HepG2 (cell line): ENCODE measurements at regions not wholly inside any gene's neighbourhood (a gene's known extent, or its start where the extent isn't known, plus 50 kb on each side); places are given as distances from the start of the nearest gene placed in this dataset.
"Not testable (repeated sequence)": the region's sequence is repeated elsewhere in the genome, so short reads cannot be mapped to it uniquely, and the experiment has no call there.

ENCODE experiments used
- ATAC-seq: fragments of 200-7000 bp; cut with Tn5 transposase; 3 replicates; pipeline ENCODE4 v1.9.1; 2020; ENCODE audit warnings: mild to moderate bottlenecking, moderate library complexity
- BruUV-seq: library from RNA; stranded (reverse); fragments of 400-500 nt; replicated peaks from 2 replicates; lab custom pipeline; 2021; lab: Mats Ljungman, UMichigan
- CTCF ChIA-PET: fragments of 300-600 bp; formaldehyde crosslinking; extraction: SDS; loops from one replicate; lab custom pipeline; 2021; ENCODE audit warnings: low total read pairs, inconsistent platforms, low intra/inter-chr PET ratio; lab: Yijun Ruan, JAX
- POLR2A ChIA-PET: fragments of 350-600 bp; sonication (Branson Sonifier 250); formaldehyde crosslinking; loops from one replicate; lab custom pipeline; 2020; ENCODE audit warnings: antibody characterized with exemption, inconsistent platforms; lab: Yijun Ruan, JAX
- DNase-seq: peaks from one replicate; pipeline ENCODE4 v3.0.0-alpha.2; 2015; ENCODE audit warnings: low spot score
- FAIRE-seq: peaks from 3 replicates; lab custom pipeline; 2011; peaks lifted over from hg19 to GRCh38; lab: Jason Lieb, UNC
- H2AFZ ChIP-seq: one replicate; pipeline ENCODE4 v1.6.1; 2011; ENCODE audit warnings: low read length, inconsistent platforms
- H3K27ac ChIP-seq: fragments of 300-600 bp; 3 replicates; pipeline ENCODE4 v1.8.0; 2011; ENCODE audit warnings: mixed run types, mild to moderate bottlenecking, mixed read lengths, low read length, inconsistent platforms; ENCODE audit not compliant: insufficient read depth; ENCODE audit errors: extremely low read length
- H3K27me3 ChIP-seq, 2 experiments: fragments of 200-600 bp in 1 of 2; 2 replicates in 1 of 2; 3 replicates in 1 of 2; pipeline versions ENCODE4 v1.6.0 to v1.8.0; 2011; ENCODE audit warnings: low read length in 2 of 2, mild to moderate bottlenecking in 2 of 2, moderate library complexity in 2 of 2, inconsistent platforms in 1 of 2; ENCODE audit not compliant: insufficient read depth in 2 of 2, control insufficient read depth in 1 of 2
- H3K36me3 ChIP-seq, 2 experiments: fragments of 200-600 bp in 1 of 2; replicated peaks in 1 of 2; 2 replicates in 1 of 2; 3 replicates in 1 of 2; pipeline versions ENCODE4 v1.5.1 to v1.8.0; 2011; ENCODE audit warnings: low read length in 2 of 2, inconsistent platforms in 1 of 2; ENCODE audit not compliant: insufficient read depth in 2 of 2, control insufficient read depth in 1 of 2
- H3K4me1 ChIP-seq: 2 replicates; pipeline ENCODE4 v1.5.1; 2012; ENCODE audit warnings: low read length, inconsistent platforms; ENCODE audit not compliant: insufficient read depth
- H3K4me2 ChIP-seq: 2 replicates; pipeline ENCODE4 v1.6.0; 2011; ENCODE audit warnings: low read depth, low read length, inconsistent platforms
- H3K4me3 ChIP-seq, 3 experiments: fragments of 200-600 bp in 1 of 3; sonication (generic), shearing (Covaris generic) in 1 of 3; replicated peaks in 1 of 3; 2 replicates each; pipeline ENCODE4 v1.5.1; 2011 to 2016; ENCODE audit warnings: low read length in 3 of 3, inconsistent platforms in 2 of 3, low read depth in 2 of 3, mild to moderate bottlenecking in 2 of 3, control low read depth in 1 of 3, mixed read lengths in 1 of 3; ENCODE audit not compliant: insufficient read depth in 1 of 3
- H3K79me2 ChIP-seq: one replicate; pipeline ENCODE4 v1.6.1; 2011; ENCODE audit warnings: low read length, inconsistent platforms; ENCODE audit not compliant: insufficient read depth
- H3K9ac ChIP-seq: 2 replicates; pipeline ENCODE4 v1.6.0; 2011; ENCODE audit warnings: mild to moderate bottlenecking, low read depth, low read length, inconsistent platforms; ENCODE audit not compliant: insufficient read depth
- H3K9me3 ChIP-seq: 2 replicates; pipeline ENCODE4 v1.5.1; 2012; ENCODE audit warnings: mild to moderate bottlenecking, low read length
- H4K20me1 ChIP-seq: 2 replicates; pipeline ENCODE4 v1.6.0; 2011; ENCODE audit warnings: inconsistent platforms, mild to moderate bottlenecking, low read length, moderate library complexity; ENCODE audit not compliant: insufficient read depth
- WGBS: methylation state at CpG from one replicate; pipeline ENCODE4 v1.1.6; 2017; ENCODE audit warnings: low lambda C conversion rate; 5-methylcytosine and 5-hydroxymethylcytosine counted together
- in situ Hi-C: cut with HindIII; loops from 2 replicates; pipeline ENCODE4 v1.10.0; 2017; ENCODE audit warnings: low pct_unique_long_range_greater_than_20kb; ENCODE audit not compliant: extremely low pct_ligation_motif_present
- intact Hi-C: fragments of 100-400 bp; cut with micrococcal nuclease; formaldehyde crosslinking; loops from one replicate; pipeline ENCODE4 v1.10.0; 2022; ENCODE audit not compliant: unreplicated experiment

GRCh38 chr1:83410746-83411413 is 588.1 kb downstream of the TTLL7 start:
- H2AFZ ChIP-seq, H3K27me3 ChIP-seq, H3K9me3 ChIP-seq, in situ Hi-C loops, H3K36me3 ChIP-seq, DNase-seq, CTCF ChIA-PET, H4K20me1 ChIP-seq, FAIRE-seq, POLR2A ChIA-PET, ATAC-seq, H3K9ac ChIP-seq, H3K4me2 ChIP-seq, intact Hi-C loops, H3K4me3 ChIP-seq, H3K79me2 ChIP-seq, H3K4me1 ChIP-seq, H3K27ac ChIP-seq, BruUV-seq: not testable (repeated sequence)
- 10% methylated on average over 5 of the region's 6 CpGs for WGBS

GRCh38 chr1:83406693-83407371 is 592.1 kb downstream of the TTLL7 start:
- H3K9me3 ChIP-seq, FAIRE-seq, H2AFZ ChIP-seq, ATAC-seq, CTCF ChIA-PET, in situ Hi-C loops, H3K27me3 ChIP-seq, H3K4me2 ChIP-seq, intact Hi-C loops, DNase-seq, H3K79me2 ChIP-seq, POLR2A ChIA-PET, H3K36me3 ChIP-seq, H3K9ac ChIP-seq, H3K4me3 ChIP-seq, H3K27ac ChIP-seq, H3K4me1 ChIP-seq, BruUV-seq, H4K20me1 ChIP-seq: not testable (repeated sequence)
- WGBS: 7% methylated on average over 3 of the region's 7 CpGs

DNA sequence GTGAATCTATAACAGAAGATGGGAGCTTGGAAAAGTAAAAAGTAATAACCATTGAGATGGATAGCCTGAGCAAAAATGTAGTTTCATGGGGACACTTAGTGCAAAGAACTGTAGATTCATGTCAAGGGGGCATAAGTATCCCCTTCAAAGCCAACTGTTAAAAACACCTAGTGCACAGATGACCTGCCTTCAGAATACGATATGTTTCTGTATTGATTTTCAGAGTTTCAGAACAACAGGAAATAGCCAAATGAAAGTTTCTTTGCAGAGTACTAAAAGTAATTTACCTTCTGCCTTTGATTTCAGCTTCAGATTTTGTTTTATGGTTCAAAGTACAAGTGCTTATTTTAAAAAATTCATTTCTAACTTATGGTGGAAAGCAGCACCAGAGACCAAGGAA is 593.1 kb downstream of the TTLL7 start:
- H3K27me3 ChIP-seq, in situ Hi-C loops, H3K9me3 ChIP-seq, H4K20me1 ChIP-seq, ATAC-seq, H3K79me2 ChIP-seq, H3K4me3 ChIP-seq, DNase-seq, BruUV-seq, H3K4me1 ChIP-seq, H3K36me3 ChIP-seq, intact Hi-C loops, H3K9ac ChIP-seq, POLR2A ChIA-PET, H3K27ac ChIP-seq, H3K4me2 ChIP-seq, H2AFZ ChIP-seq, FAIRE-seq, CTCF ChIA-PET: not testable (repeated sequence)
- WGBS: no CpG with 5 or more reads among the region's 1 CpG

DNA sequence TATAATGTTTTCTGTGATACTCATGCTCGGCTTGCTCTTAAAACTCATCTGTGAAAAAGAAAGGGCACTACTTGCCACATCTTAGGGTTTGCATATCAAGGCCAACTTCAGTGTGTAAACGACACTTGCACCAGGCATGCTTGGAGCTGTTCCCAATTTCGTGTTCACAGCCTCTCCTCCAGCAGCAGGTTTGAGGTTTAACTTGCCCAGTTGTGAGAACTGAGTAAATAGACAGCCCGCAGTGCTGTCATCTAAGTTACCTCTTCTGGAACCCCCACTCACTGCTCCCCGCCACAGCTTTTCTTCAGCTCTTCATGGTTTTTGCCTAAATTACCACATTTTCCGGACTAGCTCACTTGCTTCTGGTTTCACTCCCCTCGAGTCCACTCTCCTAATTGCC is 595.4 kb downstream of the TTLL7 start:
- H3K4me2 ChIP-seq, H3K9ac ChIP-seq, H3K4me3 ChIP-seq, BruUV-seq, intact Hi-C loops, in situ Hi-C loops, POLR2A ChIA-PET, H2AFZ ChIP-seq, H4K20me1 ChIP-seq, H3K27me3 ChIP-seq, FAIRE-seq, ATAC-seq, H3K4me1 ChIP-seq, H3K36me3 ChIP-seq, H3K79me2 ChIP-seq, CTCF ChIA-PET, H3K27ac ChIP-seq, DNase-seq: not testable (repeated sequence)
- WGBS: 8% methylated on average over 6 of the region's 7 CpGs
- peaks cover 16% of the 10 kb centered on the region; the same call in 1 of the 2 replicates for H3K9me3 ChIP-seq
